GM12865 (cell line): ENCODE measurements at regions not wholly inside any gene's neighbourhood (a gene's known extent, or its start where the extent isn't known, plus 50 kb on each side); places are given as distances from the start of the nearest gene placed in this dataset.

Experiments used
- DNase-seq: peaks from one replicate; pipeline ENCODE4 v3.0.0; 2010; ENCODE audit warnings: low read depth
- H3K4me3 ChIP-seq: 2 replicates; pipeline ENCODE4 v1.5.1; 2011; ENCODE audit warnings: mild to moderate bottlenecking, low read depth, low read length, control low read depth
- TF ChIP-seq, protein P1 (sequence below): IDR thresholded peaks from 2 replicates; pipeline ENCODE4 v1.5.1; 2011; ENCODE audit warnings: low read length, control low read depth, low read depth, inconsistent platforms; ENCODE audit not compliant: insufficient read depth; ENCODE audit errors: missing control alignments

DNA sequence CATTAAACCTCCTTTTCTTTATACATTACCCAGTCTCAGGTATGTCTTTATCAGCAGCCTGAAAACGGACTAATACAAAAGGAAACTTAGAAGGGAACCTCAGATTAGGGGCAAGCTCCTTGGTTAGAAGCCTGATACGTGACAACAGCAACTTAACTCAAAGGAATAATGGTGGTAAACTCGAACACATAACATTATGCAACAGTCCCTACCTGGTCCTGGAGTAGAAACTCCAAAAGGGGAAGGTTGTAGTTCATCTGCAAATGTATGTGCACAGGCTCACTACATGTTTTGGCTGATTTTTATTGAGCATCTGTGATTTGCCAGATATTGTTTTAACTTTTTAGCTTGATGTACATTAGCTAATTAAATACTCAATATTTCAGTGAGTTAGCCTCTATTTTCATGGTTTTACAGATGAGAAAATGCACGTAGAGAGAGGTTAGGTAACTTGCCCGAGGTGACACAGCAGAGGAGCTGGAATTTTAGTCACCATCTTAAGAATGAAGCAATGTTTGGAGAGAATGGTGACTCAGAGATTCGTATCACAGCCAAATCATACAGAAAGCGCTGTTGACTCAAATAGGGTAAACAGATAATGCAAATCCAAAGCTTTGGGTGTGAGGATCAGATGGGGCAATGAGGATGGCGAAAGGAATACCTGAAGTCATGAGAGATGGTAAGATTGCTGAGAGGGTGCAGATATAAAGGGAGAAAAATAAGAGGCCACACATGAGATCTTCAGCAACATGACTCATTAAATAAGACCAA, 194.9 kb upstream of the RBFOX1 start:
- TF ChIP-seq, protein P1, sequence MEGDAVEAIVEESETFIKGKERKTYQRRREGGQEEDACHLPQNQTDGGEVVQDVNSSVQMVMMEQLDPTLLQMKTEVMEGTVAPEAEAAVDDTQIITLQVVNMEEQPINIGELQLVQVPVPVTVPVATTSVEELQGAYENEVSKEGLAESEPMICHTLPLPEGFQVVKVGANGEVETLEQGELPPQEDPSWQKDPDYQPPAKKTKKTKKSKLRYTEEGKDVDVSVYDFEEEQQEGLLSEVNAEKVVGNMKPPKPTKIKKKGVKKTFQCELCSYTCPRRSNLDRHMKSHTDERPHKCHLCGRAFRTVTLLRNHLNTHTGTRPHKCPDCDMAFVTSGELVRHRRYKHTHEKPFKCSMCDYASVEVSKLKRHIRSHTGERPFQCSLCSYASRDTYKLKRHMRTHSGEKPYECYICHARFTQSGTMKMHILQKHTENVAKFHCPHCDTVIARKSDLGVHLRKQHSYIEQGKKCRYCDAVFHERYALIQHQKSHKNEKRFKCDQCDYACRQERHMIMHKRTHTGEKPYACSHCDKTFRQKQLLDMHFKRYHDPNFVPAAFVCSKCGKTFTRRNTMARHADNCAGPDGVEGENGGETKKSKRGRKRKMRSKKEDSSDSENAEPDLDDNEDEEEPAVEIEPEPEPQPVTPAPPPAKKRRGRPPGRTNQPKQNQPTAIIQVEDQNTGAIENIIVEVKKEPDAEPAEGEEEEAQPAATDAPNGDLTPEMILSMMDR: no peak
- no peak for DNase-seq
- no peak overlapping the region for H3K4me3 ChIP-seq

DNA sequence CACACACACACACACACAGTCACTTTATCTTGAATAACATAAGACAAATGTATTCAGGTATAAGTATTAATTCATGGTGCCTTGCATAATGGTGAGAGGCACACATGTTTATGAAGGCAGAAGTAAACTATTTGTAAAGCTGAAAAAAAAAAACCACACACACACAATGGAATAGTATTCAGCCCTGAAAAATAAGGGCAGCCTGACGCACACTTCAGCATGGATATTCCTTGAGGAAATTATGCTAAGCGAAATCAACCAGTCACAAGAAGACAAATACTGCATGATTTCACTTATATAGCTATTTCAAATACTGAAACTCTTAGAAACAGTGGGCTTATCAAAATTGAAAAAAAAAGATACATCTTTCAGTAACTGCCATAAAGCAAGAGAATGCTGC, 200.2 kb upstream of the RBFOX1 start:
- no peak overlapping the region for H3K4me3 ChIP-seq
- no peak for DNase-seq
- TF ChIP-seq, protein P1: no peak

DNA sequence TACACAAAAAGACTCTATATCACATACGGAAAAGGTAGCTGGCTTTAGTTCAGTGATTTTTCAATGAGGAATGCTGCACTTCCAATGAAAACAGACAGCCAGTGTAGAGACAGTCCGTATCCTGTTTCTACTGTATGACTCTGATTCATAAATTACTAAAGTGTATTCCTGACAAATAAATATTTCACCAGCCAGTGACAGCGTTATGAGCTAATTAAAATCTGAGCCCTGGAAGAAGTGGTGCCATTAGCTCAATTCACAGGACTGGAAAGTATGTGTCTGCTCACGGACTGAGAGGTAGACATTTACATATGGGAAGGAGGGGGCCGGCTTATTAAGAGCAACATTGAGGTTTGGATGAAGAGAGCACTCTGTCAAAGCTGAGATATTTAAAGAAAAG, 207.9 kb upstream of the RBFOX1 start:
- H3K4me3 ChIP-seq: no peak overlapping the region
- TF ChIP-seq, protein P1: no peak
- no peak for DNase-seq

DNA sequence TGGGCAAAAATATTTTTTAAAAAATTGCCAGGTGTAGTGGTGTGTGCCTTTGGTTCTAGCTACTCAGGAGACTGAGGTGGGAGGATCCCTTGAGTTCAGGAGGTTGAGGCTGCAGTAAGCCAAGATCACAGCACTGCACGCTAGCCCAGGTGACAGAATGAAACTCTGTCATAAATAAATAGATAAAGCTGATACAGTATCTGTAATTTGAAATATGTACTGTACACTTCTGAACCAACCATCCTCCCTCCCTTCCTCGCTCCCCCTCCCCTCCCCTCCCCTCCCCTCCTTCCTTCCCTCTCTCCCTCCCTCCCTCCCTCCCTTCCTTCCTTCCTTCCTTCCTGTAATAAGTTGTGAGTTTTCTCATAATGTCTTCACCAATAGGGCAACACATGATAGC, 208.4 kb upstream of the RBFOX1 start:
- TF ChIP-seq, protein P1: no peak
- no peak overlapping the region for H3K4me3 ChIP-seq
- no peak for DNase-seq

DNA sequence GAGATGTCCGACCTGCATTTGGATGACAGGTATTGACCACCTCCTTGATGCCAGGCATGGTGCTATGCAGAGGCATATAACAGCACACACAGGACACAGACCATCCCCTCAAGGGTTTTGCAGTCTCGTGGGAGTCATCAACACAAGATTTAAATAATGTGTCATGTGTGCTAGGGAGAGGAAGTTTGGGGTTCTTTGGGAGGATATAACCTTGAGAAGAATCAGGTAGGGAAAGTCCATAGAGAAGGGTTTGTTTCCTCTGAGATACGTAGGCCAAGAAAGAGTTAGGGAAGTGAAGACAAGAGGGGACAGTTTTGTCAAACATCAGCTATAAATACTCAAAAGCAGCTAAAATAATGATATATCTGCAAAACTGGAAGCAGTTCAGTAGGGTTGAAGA, 215.9 kb upstream of the RBFOX1 start:
- no peak for DNase-seq
- H3K4me3 ChIP-seq: no peak overlapping the region
- TF ChIP-seq, protein P1: no peak

DNA sequence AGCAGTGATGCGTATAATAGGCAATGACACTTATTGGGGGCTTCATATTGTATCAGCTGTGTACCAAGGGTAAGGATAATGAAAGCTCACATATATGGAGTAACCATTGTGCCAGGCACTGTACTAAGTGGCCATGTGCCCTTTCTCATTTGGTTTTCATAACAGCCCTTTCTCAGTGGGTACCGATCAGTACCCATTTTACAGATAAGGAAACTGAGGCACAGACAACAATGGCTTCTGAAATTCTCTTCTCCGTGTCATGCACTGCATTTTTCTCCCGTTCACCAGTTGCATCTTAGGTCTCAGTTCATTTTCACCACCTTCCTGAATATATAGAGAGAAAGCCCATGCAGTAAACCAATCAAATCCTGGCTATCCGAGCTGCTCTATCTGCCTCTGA, 216.7 kb upstream of the RBFOX1 start:
- TF ChIP-seq, protein P1: no peak
- no peak for DNase-seq
- H3K4me3 ChIP-seq: no peak overlapping the region

DNA sequence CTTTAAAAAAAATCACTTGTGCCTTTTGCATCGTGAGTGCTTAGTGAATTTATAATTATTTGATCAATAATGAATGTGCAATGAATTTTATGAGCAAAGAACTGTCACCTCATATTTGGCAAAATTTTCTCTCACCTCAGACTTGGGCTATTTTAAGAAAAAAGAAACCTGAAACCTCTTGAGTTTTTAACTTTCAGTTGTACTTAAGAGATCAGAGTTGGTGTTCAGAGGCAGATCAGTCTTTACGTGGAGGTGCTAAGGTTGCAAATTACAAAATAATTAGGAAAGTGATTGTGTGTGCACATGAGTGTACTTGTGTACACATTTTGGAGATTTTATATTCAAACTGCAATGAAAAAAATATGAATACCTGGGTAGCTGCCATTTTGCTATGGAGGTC, 218.7 kb upstream of the RBFOX1 start:
- H3K4me3 ChIP-seq: no peak overlapping the region
- no peak for DNase-seq
- TF ChIP-seq, protein P1: no peak
